Fibroblast of lung (primary cell): ENCODE measurements at regions not wholly inside any gene's neighbourhood (a gene's known extent, or its start where the extent isn't known, plus 50 kb on each side); places are given as distances from the start of the nearest gene placed in this dataset.

Experiments
- DNase-seq, 2 donors: peaks; one replicate each; pipeline versions ENCODE4 v3.0.0 to v3.0.0-alpha.2; 2010; ENCODE audit warnings: low read depth in 2 of 2
- H2AFZ ChIP-seq: 2 replicates; pipeline ENCODE4 v1.5.1; 2012; ENCODE audit warnings: low read length, control low read depth, inconsistent platforms
- H3K27ac ChIP-seq: 2 replicates; pipeline ENCODE4 v1.5.1; 2011; ENCODE audit warnings: low read length, control low read depth; ENCODE audit not compliant: insufficient read depth
- H3K27me3 ChIP-seq: 2 replicates; pipeline ENCODE4 v1.5.1; 2011; ENCODE audit warnings: mild to moderate bottlenecking, low read length; ENCODE audit not compliant: control insufficient read depth, insufficient read depth
- H3K36me3 ChIP-seq: 2 replicates; pipeline ENCODE4 v1.5.1; 2011; ENCODE audit warnings: low read length; ENCODE audit not compliant: control insufficient read depth, insufficient read depth
- H3K4me1 ChIP-seq: 2 replicates; pipeline ENCODE4 v1.5.1; 2011; ENCODE audit warnings: low read length; ENCODE audit not compliant: control insufficient read depth, insufficient read depth; ENCODE audit errors: extremely low read depth
- H3K4me2 ChIP-seq: 2 replicates; pipeline ENCODE4 v1.5.1; 2011; ENCODE audit warnings: low read length, control low read depth; ENCODE audit not compliant: insufficient read depth; ENCODE audit errors: extremely low read depth
- H3K4me3 ChIP-seq, 4 experiments: fragments of 200-600 bp in 1 of 4; sonication (generic) in 1 of 4; replicated peaks in 1 of 4; 2 replicates each; pipeline ENCODE4 v1.5.1; 2011 to 2016; ENCODE audit warnings: low read length in 4 of 4, low read depth in 3 of 4, mild to moderate bottlenecking in 3 of 4, control low read depth in 2 of 4, inconsistent platforms in 1 of 4, mixed read lengths in 1 of 4; ENCODE audit not compliant: insufficient read depth in 1 of 4; ENCODE audit errors: control extremely low read depth in 1 of 4
- H3K79me2 ChIP-seq: 2 replicates; pipeline ENCODE4 v1.5.1; 2012; ENCODE audit warnings: mild to moderate bottlenecking, low read length, inconsistent platforms; ENCODE audit not compliant: control insufficient read depth, insufficient read depth
- H3K9ac ChIP-seq: 2 replicates; pipeline ENCODE4 v1.5.1; 2011; ENCODE audit warnings: mild to moderate bottlenecking, low read length, control low read depth; ENCODE audit not compliant: insufficient read depth
- H3K9me3 ChIP-seq: 2 replicates; pipeline ENCODE4 v1.5.1; 2012; ENCODE audit warnings: low read depth, low read length; ENCODE audit not compliant: control insufficient read depth, insufficient read depth
- H4K20me1 ChIP-seq: 2 replicates; pipeline ENCODE4 v1.5.1; 2011; ENCODE audit warnings: low read length; ENCODE audit not compliant: control insufficient read depth, insufficient read depth; ENCODE audit errors: extremely low read depth
- EZH2 ChIP-seq: IDR thresholded peaks from 2 replicates; pipeline ENCODE4 v1.5.1; 2012; ENCODE audit warnings: low read length, control low read depth, mild to moderate bottlenecking; ENCODE audit errors: missing control alignments
- TF ChIP-seq, protein P1 (sequence below), 2 donors: IDR thresholded peaks in 1 of 2; conservative IDR thresholded peaks in 1 of 2; 1 replicate in 1 of 2; 2 replicates in 1 of 2; pipeline ENCODE4 v1.5.1; 2011 to 2012; ENCODE audit warnings: low read length in 2 of 2, control low read depth in 1 of 2, inconsistent platforms in 1 of 2, low read depth in 1 of 2, mild to moderate bottlenecking in 1 of 2

- H3K4me1 ChIP-seq: no peaks in the 10 kb centered on the region
- no peaks in the 10 kb centered on the region for H4K20me1 ChIP-seq
- no peaks in the 10 kb centered on the region for H3K27me3 ChIP-seq
- no peak overlapping the region for H3K4me3 ChIP-seq
- H3K36me3 ChIP-seq: no peaks in the 10 kb centered on the region
- no peak overlapping the region for H3K4me2 ChIP-seq
- TF ChIP-seq, protein P1, sequence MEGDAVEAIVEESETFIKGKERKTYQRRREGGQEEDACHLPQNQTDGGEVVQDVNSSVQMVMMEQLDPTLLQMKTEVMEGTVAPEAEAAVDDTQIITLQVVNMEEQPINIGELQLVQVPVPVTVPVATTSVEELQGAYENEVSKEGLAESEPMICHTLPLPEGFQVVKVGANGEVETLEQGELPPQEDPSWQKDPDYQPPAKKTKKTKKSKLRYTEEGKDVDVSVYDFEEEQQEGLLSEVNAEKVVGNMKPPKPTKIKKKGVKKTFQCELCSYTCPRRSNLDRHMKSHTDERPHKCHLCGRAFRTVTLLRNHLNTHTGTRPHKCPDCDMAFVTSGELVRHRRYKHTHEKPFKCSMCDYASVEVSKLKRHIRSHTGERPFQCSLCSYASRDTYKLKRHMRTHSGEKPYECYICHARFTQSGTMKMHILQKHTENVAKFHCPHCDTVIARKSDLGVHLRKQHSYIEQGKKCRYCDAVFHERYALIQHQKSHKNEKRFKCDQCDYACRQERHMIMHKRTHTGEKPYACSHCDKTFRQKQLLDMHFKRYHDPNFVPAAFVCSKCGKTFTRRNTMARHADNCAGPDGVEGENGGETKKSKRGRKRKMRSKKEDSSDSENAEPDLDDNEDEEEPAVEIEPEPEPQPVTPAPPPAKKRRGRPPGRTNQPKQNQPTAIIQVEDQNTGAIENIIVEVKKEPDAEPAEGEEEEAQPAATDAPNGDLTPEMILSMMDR (conservative IDR thresholded peaks at IDR 0.05 in 1 of 2, IDR thresholded peaks at IDR 0.05 in 1 of 2; ENCODE audit: low read depth in 1 of 2, low read length in 2 of 2): no peak
- TF ChIP-seq EZH2: no peak
- no peaks in the 10 kb centered on the region for H3K9me3 ChIP-seq
- no peak overlapping the region for H3K27ac ChIP-seq
- no peaks in the 10 kb centered on the region for H3K79me2 ChIP-seq
- no peak overlapping the region for H2AFZ ChIP-seq
- DNase-seq: peak; percentile 44 to 67
- H3K9ac ChIP-seq: no peak overlapping the region
These were observed 703.8 kb downstream of the DIAPH3 start for GRCh38 chr13:59459972-59460371.

DNA sequence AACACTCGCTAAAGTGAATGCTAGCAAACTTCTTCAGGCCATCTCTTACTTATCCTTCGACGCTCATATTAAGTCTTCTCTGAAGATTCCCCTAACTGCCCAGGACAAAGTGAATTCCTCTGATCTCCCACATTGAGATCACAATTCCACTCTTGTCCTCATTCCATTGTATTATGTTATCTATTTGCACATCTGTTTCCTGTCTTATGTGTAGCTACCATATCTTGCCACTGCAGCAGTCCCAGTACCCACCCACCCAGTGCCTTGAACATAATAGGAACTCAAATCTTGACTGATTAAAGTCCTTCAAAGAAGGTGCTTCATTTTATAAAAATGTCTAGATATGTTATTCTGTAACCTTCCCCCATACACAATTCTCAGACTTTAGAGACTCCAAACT, 702.3 kb downstream of the DIAPH3 start:
- Histone ChIP-seq H3K27ac (no peak overlapping the region), H4K20me1 (no peaks in the 10 kb centered on the region), H2AFZ (no peak overlapping the region), H3K4me2 (no peak overlapping the region), H3K79me2 (no peaks in the 10 kb centered on the region), H3K36me3 (no peaks in the 10 kb centered on the region), H3K27me3 (no peaks in the 10 kb centered on the region), H3K9me3 (no peaks in the 10 kb centered on the region), H3K4me3 (no peak overlapping the region), H3K4me1 (no peaks in the 10 kb centered on the region), H3K9ac (no peak overlapping the region)
- DNase-seq: no peak
- TF ChIP-seq EZH2: no peak
- TF ChIP-seq, protein P1 (conservative IDR thresholded peaks at IDR 0.05 in 1 of 2, IDR thresholded peaks at IDR 0.05 in 1 of 2; ENCODE audit: low read depth in 1 of 2, low read length in 2 of 2): no peak

DNA sequence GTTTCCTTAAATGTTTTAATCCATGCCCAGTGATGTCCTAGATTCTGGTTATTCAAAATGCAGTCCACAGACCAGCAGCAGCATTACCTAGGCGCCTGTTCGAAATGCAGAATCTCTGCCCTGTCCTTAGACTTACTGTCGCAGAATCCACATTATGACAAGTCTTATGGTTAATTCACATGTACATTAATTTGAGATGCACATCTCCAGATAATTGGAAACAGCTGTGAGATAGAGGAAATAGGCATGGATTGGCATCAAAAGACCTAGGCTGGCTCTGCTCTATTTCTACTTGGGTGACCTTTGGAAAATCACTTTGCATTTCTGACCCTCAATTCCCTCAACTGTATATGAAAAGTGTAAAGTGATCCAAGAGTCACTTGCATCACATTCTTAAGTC, 700.7 kb downstream of the DIAPH3 start:
- no peaks in the 10 kb centered on the region for H3K79me2 ChIP-seq
- H2AFZ ChIP-seq: no peak overlapping the region
- DNase-seq: no peak
- no peaks in the 10 kb centered on the region for H3K27me3 ChIP-seq
- no peak overlapping the region for H3K9ac ChIP-seq
- H3K4me3 ChIP-seq: no peak overlapping the region
- no peak overlapping the region for H3K27ac ChIP-seq
- H3K4me2 ChIP-seq: no peak overlapping the region
- no peaks in the 10 kb centered on the region for H3K4me1 ChIP-seq
- no peaks in the 10 kb centered on the region for H3K36me3 ChIP-seq
- no peaks in the 10 kb centered on the region for H3K9me3 ChIP-seq
- TF ChIP-seq, protein P1 (conservative IDR thresholded peaks at IDR 0.05 in 1 of 2, IDR thresholded peaks at IDR 0.05 in 1 of 2; ENCODE audit: low read depth in 1 of 2, low read length in 2 of 2): no peak
- TF ChIP-seq EZH2: no peak
- H4K20me1 ChIP-seq: no peaks in the 10 kb centered on the region
